Aorta (tissue), 5 donors: ENCODE measurements at regions not wholly inside any gene's neighbourhood (a gene's known extent, or its start where the extent isn't known, plus 50 kb on each side); places are given as distances from the start of the nearest gene placed in this dataset.

ENCODE experiments used
- ATAC-seq: fragments of 200-7000 bp; cut with Tn5 transposase; one replicate; pipeline ENCODE4 v1.9.1; 2022; ENCODE audit warnings: moderate library complexity; ENCODE audit not compliant: low FRiP score
- DNase-seq, 2 donors: peaks; one replicate each; pipeline ENCODE4 v3.0.0-alpha.2; 2020
- H3K27ac ChIP-seq, 2 donors: one replicate each; pipeline ENCODE4 v1.5.1; 2013; ENCODE audit warnings: low read length in 2 of 2, mild to moderate bottlenecking in 2 of 2, moderate library complexity in 2 of 2, control low read depth in 1 of 2, inconsistent platforms in 1 of 2, low read depth in 1 of 2
- H3K27me3 ChIP-seq, 2 donors: one replicate each; pipeline ENCODE4 v1.6.1; 2013; ENCODE audit warnings: control low read depth in 1 of 2, low read length in 1 of 2, mild to moderate bottlenecking in 1 of 2, moderate library complexity in 1 of 2; ENCODE audit not compliant: insufficient read depth in 2 of 2, control insufficient read depth in 1 of 2
- H3K36me3 ChIP-seq, 2 donors: one replicate each; pipeline ENCODE4 v1.6.1; 2013; ENCODE audit warnings: control low read depth in 1 of 2, low read length in 1 of 2, mild to moderate bottlenecking in 1 of 2; ENCODE audit not compliant: insufficient read depth in 2 of 2, control insufficient read depth in 1 of 2
- H3K4me1 ChIP-seq, 2 donors: one replicate each; pipeline ENCODE4 v1.6.1; 2013; ENCODE audit warnings: low read length in 2 of 2, control low read depth in 1 of 2, mild to moderate bottlenecking in 1 of 2, moderate library complexity in 1 of 2; ENCODE audit not compliant: insufficient read depth in 2 of 2, control insufficient read depth in 1 of 2
- H3K4me3 ChIP-seq, 2 donors: one replicate each; pipeline ENCODE4 v1.5.1; 2013; ENCODE audit warnings: low read length in 2 of 2, control low read depth in 1 of 2, mild to moderate bottlenecking in 1 of 2
- H3K9me3 ChIP-seq: one replicate; pipeline ENCODE4 v1.6.1; 2013; ENCODE audit warnings: mild to moderate bottlenecking, low read length; ENCODE audit not compliant: control insufficient read depth
- WGBS, 2 donors: extraction: QIAGEN DNeasy Blood & Tissue Kit; methylation state at CpG; one replicate each; pipeline ENCODE4 v1.1.7; 2013; 5-methylcytosine and 5-hydroxymethylcytosine counted together
- intact Hi-C, 2 donors: fragments of 100-400 bp; cut with DNase I; formaldehyde crosslinking; loops; one replicate each; pipeline versions ENCODE4 v1.14.2 to v1.15.0; 2022
- donor health status: healthy with polysubstance abuse.
- donor health status: Bipolar disorder and iron deficiency.
- donor health status: DM: no; HTN: no; CAD: no.
- donor health status: DM: no; HTN: no; CAD: no.
- donor health status: DM: yes; HTN: yes; CAD: no.

DNA sequence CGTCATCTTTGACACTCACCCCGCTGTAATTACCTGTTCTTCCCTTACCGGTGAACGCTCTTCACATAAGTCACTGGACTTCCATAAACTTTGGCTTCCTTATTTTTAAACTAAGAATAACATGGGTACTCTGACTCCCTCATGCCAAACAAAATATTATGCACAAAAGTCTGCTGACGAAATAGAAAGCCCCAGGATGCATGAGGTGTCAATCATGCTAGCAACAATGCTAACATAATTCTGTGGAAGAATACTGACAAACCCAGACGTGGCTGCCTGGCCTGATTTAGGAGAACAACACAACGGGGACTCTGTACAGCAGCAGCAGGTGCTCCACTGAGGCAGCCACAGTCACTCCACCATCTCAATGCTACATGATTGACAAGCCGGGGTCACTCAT is 137.5 kb downstream of the CCDC71L start:
- no peak for ATAC-seq
- peaks cover 2% of the 10 kb centered on the region for H3K9me3 ChIP-seq
- intact Hi-C loops = no loop called here
- no peaks in the 10 kb centered on the region for H3K27me3 ChIP-seq
- H3K27ac ChIP-seq = no peak overlapping the region
- 16 to 21% methylated on average over 8 of the region's 8 CpGs for WGBS, 2 donors
- DNase-seq = no peak
- H3K4me1 ChIP-seq = peaks cover 0 to 2% of the 10 kb centered on the region in 2 donors
- H3K36me3 ChIP-seq = no peaks in the 10 kb centered on the region
- H3K4me3 ChIP-seq = no peak overlapping the region

DNA sequence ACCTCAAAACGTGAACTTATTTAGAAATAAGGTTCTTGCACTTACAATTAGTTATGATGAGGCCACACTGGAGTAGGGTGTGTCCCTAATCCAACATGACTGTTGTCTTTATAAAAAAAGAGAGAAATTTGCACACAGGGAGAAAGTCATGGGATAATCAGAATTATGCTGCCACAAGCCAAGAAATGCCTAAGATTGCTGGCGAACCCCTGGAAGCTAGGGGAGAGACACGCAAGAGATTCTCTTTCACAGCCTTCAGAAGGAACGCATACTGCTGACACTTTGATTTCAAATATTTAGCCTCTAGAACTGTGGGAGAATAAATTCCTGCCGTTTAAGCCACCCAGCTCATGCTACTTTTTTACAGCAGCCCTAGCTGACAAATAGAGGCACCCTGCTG is 138.3 kb downstream of the CCDC71L start:
- no peak overlapping the region for H3K4me3 ChIP-seq
- no peak overlapping the region for H3K27ac ChIP-seq
- ATAC-seq = no peak
- DNase-seq = no peak
- no peaks in the 10 kb centered on the region for H3K36me3 ChIP-seq
- no peaks in the 10 kb centered on the region for H3K27me3 ChIP-seq
- H3K9me3 ChIP-seq = peaks cover 2% of the 10 kb centered on the region
- intact Hi-C loops = no loop called here
- H3K4me1 ChIP-seq = peaks cover 0 to 2% of the 10 kb centered on the region in 2 donors
- 71 to 72% methylated on average over 5 of the region's 5 CpGs for WGBS, 2 donors

DNA sequence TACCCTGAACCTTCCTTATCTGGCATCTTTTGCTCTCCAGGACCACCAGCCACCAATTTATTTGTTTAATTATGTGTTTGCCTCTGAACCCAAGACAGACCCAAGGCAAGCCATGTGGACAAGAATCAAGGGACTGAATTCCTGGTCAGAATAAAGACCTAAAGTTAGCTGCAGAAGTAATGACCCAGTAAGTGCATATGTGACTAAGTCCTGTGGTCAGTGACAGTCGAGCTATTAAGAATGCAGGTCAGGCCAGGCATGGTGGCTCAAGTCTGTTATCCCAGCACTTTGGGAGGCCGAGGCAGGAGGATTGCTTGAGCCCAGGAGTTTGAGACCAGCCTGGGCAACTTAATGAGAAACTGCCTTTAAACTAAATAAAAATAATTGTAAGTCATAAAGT is 139.4 kb downstream of the CCDC71L start:
- H3K36me3 ChIP-seq = no peaks in the 10 kb centered on the region
- 81 to 82% methylated on average over 2 of the region's 2 CpGs for WGBS, 2 donors

DNA sequence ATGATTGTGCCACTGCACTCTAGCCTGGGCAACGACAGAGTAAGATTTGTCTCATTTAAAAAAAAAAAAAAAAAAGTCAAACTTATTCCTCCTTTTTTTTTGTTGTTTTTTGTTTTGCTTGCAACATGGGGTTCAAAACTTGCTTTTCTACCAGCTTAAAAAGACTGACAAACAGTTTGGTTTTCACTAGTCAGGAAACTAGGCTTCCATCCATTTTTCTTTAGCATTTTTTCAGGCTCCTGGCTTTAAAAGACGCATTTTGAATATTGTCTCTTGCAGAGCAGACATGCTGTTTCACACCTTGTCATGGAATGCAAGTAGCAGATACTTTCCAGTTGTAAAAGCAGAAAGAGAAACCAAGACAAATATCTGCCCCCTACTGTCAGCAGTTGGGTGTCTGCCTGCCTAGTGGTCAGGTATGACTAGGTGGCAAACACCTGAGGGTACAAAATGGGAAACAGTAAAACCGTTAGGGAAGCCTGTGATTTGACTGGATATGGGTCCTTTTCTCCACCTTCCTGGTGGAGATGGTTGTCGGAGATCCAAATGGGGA is 139.9 kb downstream of the CCDC71L start:
- peaks cover 2% of the 10 kb centered on the region for H3K9me3 ChIP-seq
- WGBS, 2 donors = 70 to 74% methylated on average over 4 of the region's 4 CpGs
- H3K36me3 ChIP-seq = no peaks in the 10 kb centered on the region
- no peak for DNase-seq
- ATAC-seq = no peak
- intact Hi-C loops = no loop called here
- no peak overlapping the region for H3K27ac ChIP-seq
- no peaks in the 10 kb centered on the region for H3K27me3 ChIP-seq
- H3K4me3 ChIP-seq = no peak overlapping the region
- H3K4me1 ChIP-seq = peaks cover 0 to 2% of the 10 kb centered on the region in 2 donors

More for the DNA sequence above, 139.4 kb downstream of the CCDC71L start:
- ATAC-seq = no peak
- no peak for DNase-seq
- no peak overlapping the region for H3K27ac ChIP-seq
- intact Hi-C loops = no loop called here
- H3K27me3 ChIP-seq = no peaks in the 10 kb centered on the region
- no peak overlapping the region for H3K4me3 ChIP-seq
- H3K4me1 ChIP-seq = peaks cover 0 to 2% of the 10 kb centered on the region in 2 donors
- peaks cover 2% of the 10 kb centered on the region for H3K9me3 ChIP-seq

DNA sequence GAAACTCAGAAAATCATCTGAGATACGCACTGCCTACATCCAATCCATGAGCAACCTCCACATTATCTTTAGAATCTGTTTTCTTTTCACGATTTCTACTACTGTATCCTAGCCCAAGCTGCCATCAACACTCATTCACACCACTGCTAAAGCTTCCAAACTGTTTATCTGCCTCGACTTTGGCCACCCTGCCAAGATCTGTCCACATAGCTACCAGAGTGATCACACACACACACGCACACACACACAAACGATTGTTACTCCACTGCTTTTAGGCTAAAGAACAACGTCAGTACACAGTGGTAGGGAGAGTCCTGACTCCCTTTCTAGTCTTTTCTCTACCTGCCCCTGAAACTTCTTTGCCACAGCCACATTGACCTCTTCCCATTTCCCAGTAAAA is 142.0 kb downstream of the CCDC71L start:
- DNase-seq (no peak), ATAC-seq (no peak)
- H3K36me3 ChIP-seq = no peaks in the 10 kb centered on the region
- H3K4me1 ChIP-seq = no peaks in the 10 kb centered on the region
- H3K9me3 ChIP-seq = peaks cover 2% of the 10 kb centered on the region
- WGBS, 2 donors = 55 to 57% methylated on average over 6 of the region's 6 CpGs
- H3K27ac ChIP-seq = no peak overlapping the region
- no peak overlapping the region for H3K4me3 ChIP-seq
- intact Hi-C loops = no loop called here
- no peaks in the 10 kb centered on the region for H3K27me3 ChIP-seq

DNA sequence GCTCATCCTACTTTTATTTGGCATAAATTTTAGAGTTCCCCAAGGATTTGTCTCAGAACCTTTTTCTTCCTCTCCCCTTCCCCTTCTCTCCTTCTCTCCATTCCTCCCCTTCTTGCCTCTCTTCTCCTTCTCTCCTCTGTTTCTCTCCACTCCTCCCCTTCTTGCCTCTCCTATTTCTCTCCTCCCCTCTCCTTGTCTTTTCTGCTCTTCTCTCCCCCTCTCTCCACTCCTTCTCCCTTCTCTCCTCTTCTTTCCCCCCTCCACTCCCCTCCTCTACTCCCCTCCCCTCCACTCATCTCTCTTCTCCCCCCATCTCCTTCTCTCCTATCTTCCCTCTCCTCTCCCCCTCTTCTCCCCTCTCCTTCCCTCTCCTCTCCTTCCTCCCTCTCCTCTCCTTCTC is 142.7 kb downstream of the CCDC71L start:
- Histone ChIP-seq H3K4me1 (no peaks in the 10 kb centered on the region), H3K36me3 (no peaks in the 10 kb centered on the region), H3K27ac (no peak overlapping the region), H3K4me3 (no peak overlapping the region), H3K27me3 (no peaks in the 10 kb centered on the region), H3K9me3 (peaks cover 2% of the 10 kb centered on the region)
- intact Hi-C loops = no loop called here
- DNase-seq (no peak), ATAC-seq (no peak)

DNA sequence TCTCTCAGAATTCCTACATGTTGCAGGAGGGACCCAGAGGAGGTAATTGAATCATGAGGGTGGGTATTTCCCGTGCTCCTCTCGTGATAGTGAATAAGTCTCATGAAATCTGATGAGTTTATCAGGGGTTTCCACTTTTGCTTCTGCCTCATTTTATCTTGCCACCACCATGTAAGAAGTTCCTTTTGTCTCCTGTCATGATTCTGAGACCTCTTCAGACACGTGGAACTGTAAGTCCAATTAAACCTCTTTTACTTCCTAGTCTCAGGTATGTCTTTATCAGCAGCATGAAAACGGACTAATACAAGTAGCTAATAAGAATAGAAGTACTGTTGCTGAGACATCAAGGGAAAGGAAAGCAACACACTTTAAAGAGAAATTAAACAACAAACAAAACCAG is 143.4 kb downstream of the CCDC71L start:
- 84% methylated on average over 4 of the region's 4 CpGs for WGBS, 2 donors
- no peaks in the 10 kb centered on the region for H3K27me3 ChIP-seq

DNA sequence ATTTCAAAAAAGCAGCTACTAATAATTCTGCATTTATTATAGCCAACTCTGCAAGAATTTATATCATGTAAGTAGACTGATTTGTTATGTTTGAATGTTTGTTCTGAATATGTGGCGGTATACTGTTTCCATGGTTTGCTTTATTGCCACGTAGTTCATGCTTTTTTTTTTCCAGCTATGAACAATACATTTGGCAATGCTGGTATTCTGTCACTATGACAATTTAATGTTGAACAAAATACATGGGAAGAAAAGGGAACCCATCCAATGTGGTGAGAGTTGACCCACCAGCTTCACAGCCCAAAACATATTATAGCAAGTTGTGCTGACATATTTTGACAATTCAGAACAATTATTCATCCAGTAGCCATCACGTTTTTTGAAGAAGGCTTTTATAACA is 145.6 kb downstream of the CCDC71L start:
- Histone ChIP-seq H3K4me3 (no peak overlapping the region), H3K4me1 (no peaks in the 10 kb centered on the region), H3K36me3 (no peaks in the 10 kb centered on the region), H3K27me3 (no peaks in the 10 kb centered on the region), H3K9me3 (peaks cover 2% of the 10 kb centered on the region), H3K27ac (no peak overlapping the region)
- no peak for ATAC-seq
- intact Hi-C loops = no loop called here
- DNase-seq = no peak
- 48 to 54% methylated on average over 3 of the region's 3 CpGs for WGBS, 2 donors

More for the DNA sequence above, 143.4 kb downstream of the CCDC71L start:
- Histone ChIP-seq H3K4me1 (no peaks in the 10 kb centered on the region), H3K9me3 (peaks cover 2% of the 10 kb centered on the region), H3K27ac (no peak overlapping the region), H3K4me3 (no peak overlapping the region), H3K36me3 (no peaks in the 10 kb centered on the region)
- intact Hi-C loops = no loop called here
- no peak for ATAC-seq
- DNase-seq = no peak

DNA sequence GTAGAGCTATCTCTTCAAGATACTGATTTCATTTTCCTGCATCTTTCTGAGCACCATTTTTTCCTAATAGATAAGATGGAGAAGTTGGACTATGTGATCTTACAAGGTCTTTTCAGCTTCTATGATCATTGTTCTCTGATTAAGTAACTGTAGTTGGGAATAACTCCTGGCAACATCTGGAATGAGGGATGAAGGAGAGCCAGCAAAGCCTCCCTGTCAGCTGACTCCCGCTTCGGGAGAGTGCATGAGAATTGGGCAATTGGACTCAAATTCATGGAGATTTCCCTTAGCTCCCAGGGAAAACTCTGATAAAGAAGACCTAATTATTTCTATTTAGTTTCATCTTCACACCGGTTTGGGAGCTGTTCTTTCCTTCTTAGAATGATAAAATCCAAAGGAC is 146.1 kb downstream of the CCDC71L start:
- H3K36me3 ChIP-seq = no peaks in the 10 kb centered on the region
- 57 to 63% methylated on average over 3 of the region's 3 CpGs for WGBS, 2 donors
- no peak overlapping the region for H3K4me3 ChIP-seq
- ATAC-seq (no peak), DNase-seq (no peak)
- H3K9me3 ChIP-seq = peaks cover 2% of the 10 kb centered on the region
- intact Hi-C loops = no loop called here
- H3K4me1 ChIP-seq = no peaks in the 10 kb centered on the region
- H3K27ac ChIP-seq = no peak overlapping the region
- no peaks in the 10 kb centered on the region for H3K27me3 ChIP-seq
